Cardiac fibroblast (primary cell): ENCODE measurements at regions not wholly inside any gene's neighbourhood (a gene's known extent, or its start where the extent isn't known, plus 50 kb on each side); places are given as distances from the start of the nearest gene placed in this dataset.

ENCODE experiments used
- DNase-seq, 2 donors: peaks; one replicate each; pipeline versions ENCODE4 v3.0.0 to v3.0.0-alpha.2; 2010; ENCODE audit warnings: low read depth in 2 of 2
- H3K4me3 ChIP-seq, 2 donors: replicated peaks in 1 of 2; 1 replicate in 1 of 2; 2 replicates in 1 of 2; pipeline ENCODE4 v1.5.1; 2011; ENCODE audit warnings: low read depth in 2 of 2, low read length in 2 of 2, mild to moderate bottlenecking in 2 of 2, moderate library complexity in 1 of 2
- CTCF ChIP-seq: IDR thresholded peaks from one replicate; pipeline ENCODE4 v1.5.1; 2011; ENCODE audit warnings: low read depth, mild to moderate bottlenecking, low read length, inconsistent platforms

- DNase-seq, result no peak
- TF ChIP-seq CTCF, result no peak
- H3K4me3 ChIP-seq, result no peak overlapping the region
These were observed 106.0 kb downstream of the RPL22L1 start for GRCh38 chr3:170764017-170764416.

GRCh38 chr3:170762064-170762463, 107.9 kb downstream of the RPL22L1 start:
- no peak for DNase-seq
- no peak overlapping the region for H3K4me3 ChIP-seq
- TF ChIP-seq CTCF, result no peak

DNA sequence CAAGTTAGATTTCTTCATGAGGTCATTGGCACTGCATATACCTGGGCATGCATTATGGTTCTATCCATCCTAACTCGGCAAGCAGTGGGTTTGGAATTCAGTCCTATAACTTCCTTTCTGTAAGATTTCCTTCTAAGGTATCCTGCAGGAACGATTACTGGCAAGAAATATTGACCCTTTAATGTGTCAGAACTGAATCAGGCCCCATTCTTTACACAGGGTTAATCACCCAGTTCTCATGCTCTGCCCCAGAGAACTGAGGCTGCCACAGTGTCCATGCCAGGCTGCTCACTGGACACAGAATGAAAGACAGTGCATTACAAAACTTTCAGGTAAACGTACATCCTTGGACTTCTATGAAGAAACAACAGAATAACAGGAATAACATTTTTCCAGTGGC, 108.9 kb downstream of the RPL22L1 start:
- no peak for DNase-seq
- H3K4me3 ChIP-seq, result no peak overlapping the region
- no peak for TF ChIP-seq CTCF

DNA sequence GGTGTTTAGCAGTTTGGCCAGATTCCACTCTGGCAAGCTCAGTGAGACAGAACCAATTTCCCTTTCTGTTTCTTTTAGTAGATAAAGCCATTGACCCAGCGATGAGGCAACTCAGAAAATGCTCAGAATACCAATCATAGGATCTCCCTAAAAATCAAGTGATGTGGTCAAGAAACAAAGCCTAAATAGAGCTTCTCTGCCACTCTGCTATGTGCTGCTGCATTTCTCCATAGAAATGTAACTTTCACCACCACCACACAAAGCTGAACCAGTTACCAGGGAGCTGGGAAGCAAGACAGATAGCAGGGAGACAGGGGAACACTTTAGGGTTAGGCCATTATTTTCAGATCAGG, 109.8 kb downstream of the RPL22L1 start:
- DNase-seq, result peak in 1 of 2 donors; percentile 61
- no peak for TF ChIP-seq CTCF

DNA sequence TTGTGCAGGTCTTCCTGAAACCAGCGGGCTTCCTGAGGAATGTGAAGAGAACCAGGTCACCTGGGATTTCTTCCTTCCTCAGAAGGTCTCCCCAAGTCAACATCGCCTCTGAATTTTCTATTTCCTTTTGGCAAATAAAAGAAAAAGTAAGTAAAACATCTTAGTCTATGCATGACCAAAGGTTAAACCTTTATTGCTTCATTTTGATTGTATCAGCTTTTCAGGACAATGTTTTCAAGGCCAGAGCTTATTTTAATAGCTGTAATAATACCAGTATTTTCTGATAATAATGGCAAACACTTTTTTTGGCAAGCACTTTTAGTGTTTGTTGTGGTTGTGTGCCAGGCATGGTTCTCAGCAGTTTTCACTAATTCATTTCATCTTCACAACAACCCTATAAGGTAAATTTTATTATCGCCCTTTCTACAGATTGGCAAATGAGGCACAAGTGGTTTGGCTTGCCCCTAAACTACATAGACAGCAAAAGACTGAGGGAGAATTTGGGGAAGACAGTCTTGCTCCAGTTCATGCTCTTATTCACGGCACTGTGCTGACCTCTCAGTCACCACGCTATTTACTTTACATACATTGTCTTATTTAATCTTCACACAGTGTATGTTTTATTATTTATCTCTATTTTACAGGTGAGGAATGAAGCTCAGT, 110.4 kb downstream of the RPL22L1 start:
- H3K4me3 ChIP-seq, result no peak overlapping the region
- DNase-seq, result no peak
- TF ChIP-seq CTCF, result no peak

More for the DNA sequence above, 109.8 kb downstream of the RPL22L1 start:
- no peak overlapping the region for H3K4me3 ChIP-seq

DNA sequence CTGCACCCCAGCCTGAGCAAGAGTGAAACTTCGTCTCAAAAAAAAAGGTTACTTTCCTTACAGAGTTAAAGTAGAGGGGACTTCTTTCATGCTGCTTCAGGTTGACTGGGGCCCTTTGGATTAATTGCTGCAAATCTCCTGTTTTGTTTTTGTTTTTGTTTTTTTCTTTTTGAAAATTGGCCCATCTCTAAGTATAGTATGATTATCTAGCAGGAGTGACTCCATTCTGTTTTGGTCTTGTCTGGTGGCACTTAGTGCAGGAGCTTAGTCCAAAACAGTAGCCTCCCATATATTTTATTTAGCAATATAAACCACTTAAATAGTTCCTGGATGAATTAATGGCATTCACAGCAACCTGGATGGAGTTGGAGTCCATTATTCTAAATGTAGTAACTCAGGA, 113.0 kb downstream of the RPL22L1 start:
- no peak for DNase-seq
- no peak for TF ChIP-seq CTCF

DNA sequence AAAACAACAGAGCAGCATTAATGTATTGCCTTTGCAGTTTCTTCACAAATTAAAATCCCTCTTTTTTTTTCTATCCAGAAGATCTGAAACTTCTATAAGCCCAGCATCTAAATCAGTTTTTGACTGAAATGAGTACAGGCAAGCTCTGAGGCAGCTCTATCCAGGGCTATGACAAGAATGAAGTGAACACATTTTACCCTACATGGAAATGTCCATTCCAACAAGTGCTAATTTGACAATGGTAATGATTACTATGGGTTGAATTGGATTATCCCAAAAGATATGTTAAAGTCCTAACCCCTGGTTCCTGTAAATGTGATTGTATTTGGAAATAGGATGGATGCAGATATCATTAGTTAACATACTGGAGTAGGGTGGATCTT, 115.7 kb downstream of the RPL22L1 start:
- no peak overlapping the region for H3K4me3 ChIP-seq
- TF ChIP-seq CTCF, result no peak
- no peak for DNase-seq

More for the DNA sequence above, 113.0 kb downstream of the RPL22L1 start:
- H3K4me3 ChIP-seq, result no peak overlapping the region
